ENCODE measurements at regions not wholly inside any gene's neighbourhood (a gene's known extent, or its start where the extent isn't known, plus 50 kb on each side); places are given as distances from the start of the nearest gene placed in this dataset.

DNA sequence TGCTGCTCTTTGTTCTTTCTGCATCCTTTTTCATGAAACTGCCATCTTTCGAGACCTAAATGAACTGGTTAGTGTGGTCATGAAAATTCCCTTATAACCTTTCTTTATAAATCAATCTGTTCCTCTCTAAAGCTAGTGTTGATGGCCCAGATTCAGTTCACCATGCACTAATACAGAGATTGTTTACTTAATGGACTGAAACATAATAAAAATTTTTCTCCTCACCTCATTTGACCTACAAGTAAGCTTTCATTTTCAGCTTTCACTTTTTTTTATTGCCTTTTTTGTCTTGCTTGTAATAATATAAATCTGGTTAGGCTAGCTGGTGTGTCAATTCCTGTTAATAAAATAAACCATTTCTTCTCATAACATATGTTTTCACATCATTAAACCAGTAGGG, 183.8 kb downstream of the CCDC59 start:
- TF ChIP-seq, protein P1, sequence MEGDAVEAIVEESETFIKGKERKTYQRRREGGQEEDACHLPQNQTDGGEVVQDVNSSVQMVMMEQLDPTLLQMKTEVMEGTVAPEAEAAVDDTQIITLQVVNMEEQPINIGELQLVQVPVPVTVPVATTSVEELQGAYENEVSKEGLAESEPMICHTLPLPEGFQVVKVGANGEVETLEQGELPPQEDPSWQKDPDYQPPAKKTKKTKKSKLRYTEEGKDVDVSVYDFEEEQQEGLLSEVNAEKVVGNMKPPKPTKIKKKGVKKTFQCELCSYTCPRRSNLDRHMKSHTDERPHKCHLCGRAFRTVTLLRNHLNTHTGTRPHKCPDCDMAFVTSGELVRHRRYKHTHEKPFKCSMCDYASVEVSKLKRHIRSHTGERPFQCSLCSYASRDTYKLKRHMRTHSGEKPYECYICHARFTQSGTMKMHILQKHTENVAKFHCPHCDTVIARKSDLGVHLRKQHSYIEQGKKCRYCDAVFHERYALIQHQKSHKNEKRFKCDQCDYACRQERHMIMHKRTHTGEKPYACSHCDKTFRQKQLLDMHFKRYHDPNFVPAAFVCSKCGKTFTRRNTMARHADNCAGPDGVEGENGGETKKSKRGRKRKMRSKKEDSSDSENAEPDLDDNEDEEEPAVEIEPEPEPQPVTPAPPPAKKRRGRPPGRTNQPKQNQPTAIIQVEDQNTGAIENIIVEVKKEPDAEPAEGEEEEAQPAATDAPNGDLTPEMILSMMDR (IDR thresholded peaks at IDR 0.05; ENCODE audit: low read depth, low read length), result no peak
- no peak for TF ChIP-seq EZH2phosphoT487 (IDR thresholded peaks at IDR 0.05; ENCODE audit: low read depth)
